ENCODE measurements at regions not wholly inside any gene's neighbourhood (a gene's known extent, or its start where the extent isn't known, plus 50 kb on each side); places are given as distances from the start of the nearest gene placed in this dataset.

- no peak for TF ChIP-seq TEAD4 (IDR thresholded peaks at IDR 0.05)
- TF ChIP-seq, protein P1, sequence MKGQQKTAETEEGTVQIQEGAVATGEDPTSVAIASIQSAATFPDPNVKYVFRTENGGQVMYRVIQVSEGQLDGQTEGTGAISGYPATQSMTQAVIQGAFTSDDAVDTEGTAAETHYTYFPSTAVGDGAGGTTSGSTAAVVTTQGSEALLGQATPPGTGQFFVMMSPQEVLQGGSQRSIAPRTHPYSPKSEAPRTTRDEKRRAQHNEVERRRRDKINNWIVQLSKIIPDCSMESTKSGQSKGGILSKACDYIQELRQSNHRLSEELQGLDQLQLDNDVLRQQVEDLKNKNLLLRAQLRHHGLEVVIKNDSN (IDR thresholded peaks at IDR 0.05) = no peak
- no peak for TF ChIP-seq ZBTB7A (IDR thresholded peaks at IDR 0.05; ENCODE audit: low read depth)
- no peak for TF ChIP-seq EP300 (IDR thresholded peaks at IDR 0.05; ENCODE audit: borderline replicate concordance)
- no peak for TF ChIP-seq EGR1 (IDR thresholded peaks at IDR 0.05)
- TF ChIP-seq RAD21 (IDR thresholded peaks at IDR 0.05; ENCODE audit: low read depth) = no peak
- no peak for TF ChIP-seq NFIC (IDR thresholded peaks at IDR 0.05)
- TF ChIP-seq CREB1 (IDR thresholded peaks at IDR 0.05; ENCODE audit: low read depth) = no peak
- no peak for TF ChIP-seq CEBPB (IDR thresholded peaks at IDR 0.05)
- TF ChIP-seq REST (IDR thresholded peaks at IDR 0.05; ENCODE audit: low read depth) = no peak
- TF ChIP-seq YY1 (IDR thresholded peaks at IDR 0.05; ENCODE audit: low read depth) = no peak
- TF ChIP-seq, protein P2, sequence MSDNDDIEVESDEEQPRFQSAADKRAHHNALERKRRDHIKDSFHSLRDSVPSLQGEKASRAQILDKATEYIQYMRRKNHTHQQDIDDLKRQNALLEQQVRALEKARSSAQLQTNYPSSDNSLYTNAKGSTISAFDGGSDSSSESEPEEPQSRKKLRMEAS (IDR thresholded peaks at IDR 0.05) = no peak
- no peak for TF ChIP-seq FOXM1 (IDR thresholded peaks at IDR 0.05; ENCODE audit: borderline replicate concordance, low read depth)
- TF ChIP-seq TCF12 (IDR thresholded peaks at IDR 0.05; ENCODE audit: low read depth) = no peak
- TF ChIP-seq TAF1 (IDR thresholded peaks at IDR 0.05; ENCODE audit: low read depth) = no peak
Observed at GRCh38 chr11:82003024-82003423, 730.6 kb downstream of the FAM181B start.

GRCh38 chr11:81995889-81996288 is 737.8 kb downstream of the FAM181B start:
- no peak for TF ChIP-seq TEAD4 (IDR thresholded peaks at IDR 0.05)
- TF ChIP-seq RAD21 (IDR thresholded peaks at IDR 0.05; ENCODE audit: low read depth) = no peak
- TF ChIP-seq EGR1 (IDR thresholded peaks at IDR 0.05) = no peak
- TF ChIP-seq REST (IDR thresholded peaks at IDR 0.05; ENCODE audit: low read depth) = no peak
- TF ChIP-seq CEBPB (IDR thresholded peaks at IDR 0.05) = no peak
- TF ChIP-seq, protein P2 (IDR thresholded peaks at IDR 0.05) = no peak
- TF ChIP-seq NFIC (IDR thresholded peaks at IDR 0.05) = no peak
- no peak for TF ChIP-seq TCF12 (IDR thresholded peaks at IDR 0.05; ENCODE audit: low read depth)
- no peak for TF ChIP-seq YY1 (IDR thresholded peaks at IDR 0.05; ENCODE audit: low read depth)
- TF ChIP-seq FOXM1 (IDR thresholded peaks at IDR 0.05; ENCODE audit: borderline replicate concordance, low read depth) = no peak
- no peak for TF ChIP-seq EP300 (IDR thresholded peaks at IDR 0.05; ENCODE audit: borderline replicate concordance)
- no peak for TF ChIP-seq ZBTB7A (IDR thresholded peaks at IDR 0.05; ENCODE audit: low read depth)
- TF ChIP-seq, protein P1 (IDR thresholded peaks at IDR 0.05) = no peak
- TF ChIP-seq CREB1 (IDR thresholded peaks at IDR 0.05; ENCODE audit: low read depth) = no peak
- no peak for TF ChIP-seq TAF1 (IDR thresholded peaks at IDR 0.05; ENCODE audit: low read depth)

DNA sequence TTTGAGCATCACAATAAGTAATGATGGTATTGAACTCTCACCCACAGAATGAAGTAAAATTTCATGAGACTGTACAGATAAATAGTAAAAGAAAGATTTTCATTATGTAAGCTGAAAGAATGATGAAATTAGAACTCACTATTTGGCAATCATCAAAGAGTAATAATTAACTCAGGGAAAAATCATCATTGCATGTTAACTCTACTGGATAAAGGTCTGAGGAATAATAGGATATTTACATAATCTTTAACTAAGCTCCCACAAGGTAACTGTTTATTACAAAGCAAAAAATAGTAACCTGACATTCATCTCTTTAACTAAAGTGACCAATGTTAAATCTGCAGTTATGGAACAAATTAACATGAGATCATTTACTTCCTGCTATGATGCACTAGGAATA is 739.9 kb downstream of the FAM181B start:
- TF ChIP-seq EP300 (IDR thresholded peaks at IDR 0.05; ENCODE audit: borderline replicate concordance) (no peak), TCF12 (IDR thresholded peaks at IDR 0.05; ENCODE audit: low read depth) (no peak), TEAD4 (IDR thresholded peaks at IDR 0.05) (no peak), EGR1 (IDR thresholded peaks at IDR 0.05) (no peak), NFIC (IDR thresholded peaks at IDR 0.05) (no peak), CEBPB (IDR thresholded peaks at IDR 0.05) (no peak)

DNA sequence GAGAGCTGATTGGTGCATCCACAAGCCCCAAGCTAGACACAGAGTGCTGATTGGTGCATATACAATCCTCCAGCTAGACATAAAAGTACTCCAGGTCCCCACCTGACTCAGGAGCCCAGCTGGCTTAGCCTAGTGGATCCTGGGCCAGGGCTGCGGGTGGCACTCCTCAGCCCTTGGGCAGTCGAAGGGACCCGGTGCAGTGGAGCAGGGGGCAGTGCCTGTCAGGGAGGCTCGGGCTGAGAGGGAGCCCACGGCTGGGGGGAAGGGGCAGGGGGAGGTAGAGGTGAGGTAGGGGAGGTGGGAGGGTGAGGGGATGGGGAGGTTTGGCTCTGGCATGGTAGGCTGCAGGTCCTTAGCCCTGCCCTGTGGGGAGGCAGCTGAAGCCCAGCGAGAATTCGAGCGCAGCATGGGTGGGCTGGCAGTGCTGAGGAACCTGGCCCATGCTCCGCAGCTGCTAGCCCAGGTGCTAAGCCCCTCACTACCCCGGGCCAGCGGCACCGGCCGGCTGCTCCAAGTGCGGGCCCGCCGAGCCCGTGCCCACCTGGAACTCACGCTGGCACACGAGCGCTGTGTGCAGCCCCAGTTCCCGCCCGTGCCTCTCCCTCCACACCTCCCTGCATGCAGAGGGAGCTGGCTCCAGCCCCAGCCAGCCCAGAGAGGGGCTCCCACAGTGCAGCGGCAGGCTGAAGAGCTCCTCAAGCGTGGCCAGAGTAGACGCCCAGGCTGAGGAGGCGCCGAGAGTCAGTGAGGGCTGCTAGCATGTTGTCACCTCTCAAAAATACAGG is 742.8 kb downstream of the FAM181B start:
- TF ChIP-seq RAD21 (IDR thresholded peaks at IDR 0.05; ENCODE audit: low read depth) (no peak), TCF12 (IDR thresholded peaks at IDR 0.05; ENCODE audit: low read depth) (no peak), ZBTB7A (IDR thresholded peaks at IDR 0.05; ENCODE audit: low read depth) (no peak), EP300 (IDR thresholded peaks at IDR 0.05; ENCODE audit: borderline replicate concordance) (no peak), YY1 (IDR thresholded peaks at IDR 0.05; ENCODE audit: low read depth) (no peak), TAF1 (IDR thresholded peaks at IDR 0.05; ENCODE audit: low read depth) (no peak)
- TF ChIP-seq, protein P1 (IDR thresholded peaks at IDR 0.05) = no peak

- TF ChIP-seq CREB1 (IDR thresholded peaks at IDR 0.05; ENCODE audit: low read depth) (no peak), REST (IDR thresholded peaks at IDR 0.05; ENCODE audit: low read depth) (no peak)
Observed at GRCh38 chr11:81989093-81989492, 744.6 kb downstream of the FAM181B start.

Measured in Ishikawa (cell line).